ENCODE measurements at regions not wholly inside any gene's neighbourhood (a gene's known extent, or its start where the extent isn't known, plus 50 kb on each side); places are given as distances from the start of the nearest gene placed in this dataset.

GRCh38 chr1:194297094-194297493, 1110.7 kb upstream of the B3GALT2 start:
- no peak overlapping the region for H3K4me2 ChIP-seq (ENCODE audit: low read length)
- H3K4me3 ChIP-seq (replicated peaks in 1 of 2; ENCODE audit: low read depth in 1 of 2, low read length in 2 of 2), result no peak overlapping the region
- CTCF ChIA-PET, result no interaction called here
- no peaks in the 10 kb centered on the region for H3K36me3 ChIP-seq (ENCODE audit: control insufficient read depth in 1 of 2, insufficient read depth in 2 of 2, low read length in 2 of 2)
- H3K27me3 ChIP-seq (ENCODE audit: insufficient read depth, low read length), result no peaks in the 10 kb centered on the region
- RAD21 ChIA-PET (ENCODE audit: low non-redundant PET in 1 of 2, low total read pairs in 2 of 2, uncharacterized antibody in 2 of 2, unreplicated experiment in 2 of 2), result no interaction called here
- ATAC-seq, result no peak
- H3K27ac ChIP-seq (ENCODE audit: low read depth, low read length), result no peak overlapping the region
- TF ChIP-seq JUND (IDR thresholded peaks at IDR 0.05) (no peak), TCF7L2 (IDR thresholded peaks at IDR 0.05; ENCODE audit: borderline replicate concordance, extremely low read depth, insufficient read depth, insufficient read length) (no peak), ATF3 (IDR thresholded peaks at IDR 0.05) (no peak), YY1 (IDR thresholded peaks at IDR 0.05; ENCODE audit: extremely low read depth, insufficient replicate concordance, low read depth, low read length) (no peak), RAD21 (IDR thresholded peaks at IDR 0.05; ENCODE audit: low read depth) (no peak), ZFX (IDR thresholded peaks at IDR 0.05) (no peak), EGR1 (IDR thresholded peaks at IDR 0.05; ENCODE audit: low read depth) (no peak), SRF (IDR thresholded peaks at IDR 0.05; ENCODE audit: low read depth) (no peak), ELF1 (IDR thresholded peaks at IDR 0.05; ENCODE audit: borderline replicate concordance, low read depth) (no peak), CTCF (IDR thresholded peaks at IDR 0.05 in 2 of 3, conservative IDR thresholded peaks at IDR 0.05 in 1 of 3; ENCODE audit: borderline replicate concordance in 1 of 3, insufficient read depth in 1 of 3, low read depth in 2 of 3, low read length in 2 of 3) (no peak), EZH2phosphoT487 (IDR thresholded peaks at IDR 0.05; ENCODE audit: borderline replicate concordance) (no peak), ZNF274 (IDR thresholded peaks at IDR 0.05; ENCODE audit: low read depth, low read length) (no peak), REST (IDR thresholded peaks at IDR 0.05; ENCODE audit: low read depth) (no peak), EZH2 (IDR thresholded peaks at IDR 0.05) (no peak), CBX3 (IDR thresholded peaks at IDR 0.05; ENCODE audit: low read depth) (no peak), MAX (IDR thresholded peaks at IDR 0.05) (no peak), FOSL1 (IDR thresholded peaks at IDR 0.05; ENCODE audit: low read depth) (no peak), CEBPB (IDR thresholded peaks at IDR 0.05; ENCODE audit: low read depth) (no peak)
- H3K9ac ChIP-seq (ENCODE audit: low read length), result no peak overlapping the region
- intact Hi-C loops (cut with micrococcal nuclease), result loop anchor here (5.0 to 10.0 kb wide), 2 partner anchors 1155 to 1822 kb away; no protein-coding TSS in a partner anchor
- H3K9me2 ChIP-seq (ENCODE audit: insufficient read depth), result no peaks in the 10 kb centered on the region
- BruUV-seq (replicated peaks), result no TSS peak
- no peaks in the 10 kb centered on the region for H3K79me2 ChIP-seq (ENCODE audit: insufficient read depth, low read length)
- no peaks in the 10 kb centered on the region for H4K20me1 ChIP-seq (ENCODE audit: insufficient read depth)
- H2AFZ ChIP-seq (ENCODE audit: low read depth, low read length, poor library complexity, severe bottlenecking), result no peak overlapping the region
- H3K9me3 ChIP-seq (ENCODE audit: control insufficient read depth in 1 of 2, insufficient read depth in 1 of 2, low read depth in 1 of 2, low read length in 2 of 2), result no peaks in the 10 kb centered on the region
- H3K4me1 ChIP-seq (ENCODE audit: control insufficient read depth in 1 of 2, insufficient read depth in 2 of 2, low read length in 2 of 2), result peaks cover 0 to 6% of the 10 kb centered on the region in 2 experiments; a peak in 1 of 4 replicates
- DNase-seq (ENCODE audit: low read depth, low spot score), result no peak
- POLR2A ChIA-PET, result no interaction called here

Measured in HCT116 (cell line).